ENCODE measurements at regions not wholly inside any gene's neighbourhood (a gene's known extent, or its start where the extent isn't known, plus 50 kb on each side); places are given as distances from the start of the nearest gene placed in this dataset.

- DNase-seq (ENCODE audit: low read depth, low spot score): no peak
These were observed 572.0 kb upstream of the ZEB2 start for GRCh38 chr2:145091967-145092366.

- no peak for DNase-seq (ENCODE audit: low read depth, low spot score)
These were observed 571.2 kb upstream of the ZEB2 start for GRCh38 chr2:145090841-145091761.

GRCh38 chr2:145088756-145089155, 568.8 kb upstream of the ZEB2 start:
- no peak for DNase-seq (ENCODE audit: low read depth, low spot score)

- DNase-seq (ENCODE audit: low read depth, low spot score): no peak
These were observed 567.0 kb upstream of the ZEB2 start for GRCh38 chr2:145086910-145087309.

GRCh38 chr2:145085612-145086011, 565.7 kb upstream of the ZEB2 start:
- no peak for DNase-seq (ENCODE audit: low read depth, low spot score)

GRCh38 chr2:145080426-145080825, 560.5 kb upstream of the ZEB2 start:
- no peak for DNase-seq (ENCODE audit: low read depth, low spot score)

- DNase-seq (ENCODE audit: low read depth, low spot score): no peak
These were observed 559.7 kb upstream of the ZEB2 start for GRCh38 chr2:145079641-145080040.

- DNase-seq (ENCODE audit: low read depth, low spot score): no peak
These were observed 559.0 kb upstream of the ZEB2 start for GRCh38 chr2:145078923-145079322.

- DNase-seq (ENCODE audit: low read depth, low spot score): no peak
These were observed 556.2 kb upstream of the ZEB2 start for GRCh38 chr2:145076085-145076484.

- no peak for DNase-seq (ENCODE audit: low read depth, low spot score)
These were observed 555.6 kb upstream of the ZEB2 start for GRCh38 chr2:145075454-145076062.

- DNase-seq (ENCODE audit: low read depth, low spot score): no peak
These were observed 550.8 kb upstream of the ZEB2 start for GRCh38 chr2:145070703-145071102.

GRCh38 chr2:145068509-145068908, 548.6 kb upstream of the ZEB2 start:
- no peak for DNase-seq (ENCODE audit: low read depth, low spot score)

- no peak for DNase-seq (ENCODE audit: low read depth, low spot score)
These were observed 547.7 kb upstream of the ZEB2 start for GRCh38 chr2:145067549-145068030.

- DNase-seq (ENCODE audit: low read depth, low spot score): no peak
These were observed 547.1 kb upstream of the ZEB2 start for GRCh38 chr2:145066856-145067548.

- no peak for DNase-seq (ENCODE audit: low read depth, low spot score)
These were observed 546.3 kb upstream of the ZEB2 start for GRCh38 chr2:145066151-145066661.

GRCh38 chr2:145065342-145065741, 545.4 kb upstream of the ZEB2 start:
- no peak for DNase-seq (ENCODE audit: low read depth, low spot score)

GRCh38 chr2:145064511-145064910, 544.6 kb upstream of the ZEB2 start:
- DNase-seq (ENCODE audit: low read depth, low spot score): no peak

- no peak for DNase-seq (ENCODE audit: low read depth, low spot score)
These were observed 541.0 kb upstream of the ZEB2 start for GRCh38 chr2:145060876-145061275.

- DNase-seq (ENCODE audit: low read depth, low spot score): no peak
These were observed 540.0 kb upstream of the ZEB2 start for GRCh38 chr2:145059914-145060313.

GRCh38 chr2:145059343-145059742, 539.4 kb upstream of the ZEB2 start:
- DNase-seq (ENCODE audit: low read depth, low spot score): no peak

GRCh38 chr2:145058457-145058856, 538.5 kb upstream of the ZEB2 start:
- no peak for DNase-seq (ENCODE audit: low read depth, low spot score)

- DNase-seq (ENCODE audit: low read depth, low spot score): no peak
These were observed 535.7 kb upstream of the ZEB2 start for GRCh38 chr2:145055651-145056050.
